Breast epithelium (tissue), 4 donors: ENCODE measurements at regions not wholly inside any gene's neighbourhood (a gene's known extent, or its start where the extent isn't known, plus 50 kb on each side); places are given as distances from the start of the nearest gene placed in this dataset.

Source experiments
- DNase-seq, 2 donors: peaks; one replicate each; pipeline ENCODE4 v3.0.0-alpha.2; 2019; ENCODE audit warnings: low spot score in 2 of 2
- H3K27ac ChIP-seq, 2 donors: fragments of 200-600 bp; sonication (generic) in 1 of 2; one replicate each; pipeline ENCODE4 v1.5.1; 2016 to 2019; ENCODE audit warnings: mild to moderate bottlenecking in 1 of 2
- H3K27me3 ChIP-seq, 2 donors: fragments of 200-600 bp; sonication (generic) in 1 of 2; one replicate each; pipeline versions ENCODE4 v1.5.1 to v1.6.0; 2017 to 2019; ENCODE audit warnings: control low read depth in 1 of 2, mild to moderate bottlenecking in 1 of 2
- H3K36me3 ChIP-seq: fragments of 200-600 bp; one replicate; pipeline ENCODE4 v1.5.1; 2019
- H3K4me1 ChIP-seq, 2 donors: fragments of 200-600 bp; sonication (generic); one replicate each; pipeline ENCODE4 v1.5.1; 2016 to 2019; ENCODE audit warnings: control low read depth in 1 of 2
- H3K4me3 ChIP-seq, 3 donors: fragments of 200-600 bp; sonication (generic); 1 replicate in 2 of 3; 2 replicates in 1 of 3; pipeline ENCODE4 v1.5.1; 2016 to 2019; ENCODE audit warnings: mild to moderate bottlenecking in 3 of 3, moderate library complexity in 2 of 3
- H3K9me3 ChIP-seq, 2 donors: fragments of 200-600 bp; sonication (generic) in 1 of 2; one replicate each; pipeline ENCODE4 v1.5.1; 2016 to 2019; ENCODE audit warnings: control low read depth in 1 of 2
- POLR2A ChIP-seq: fragments of 450-650 bp; IDR thresholded peaks from one replicate; pipeline ENCODE4 v1.6.1; 2016; ENCODE audit warnings: antibody characterized with exemption, mild to moderate bottlenecking, moderate library complexity
- POLR2AphosphoS5 ChIP-seq, 3 donors: sonication (generic); formaldehyde crosslinking; IDR thresholded peaks; one replicate each; pipeline ENCODE4 v1.6.1; 2017; ENCODE audit warnings: antibody characterized with exemption in 3 of 3
- intact Hi-C: fragments of 100-400 bp; cut with DNase I; formaldehyde crosslinking; loops from one replicate; pipeline ENCODE4 v1.15.1; 2023; ENCODE audit warnings: low total_unique reads
- TF ChIP-seq, protein P1 (sequence below), 3 donors: fragments of 450-650 bp; IDR thresholded peaks; one replicate each; pipeline ENCODE4 v1.5.1; 2016 to 2017; ENCODE audit warnings: antibody characterized with exemption in 3 of 3, mild to moderate bottlenecking in 3 of 3, moderate library complexity in 3 of 3

DNA sequence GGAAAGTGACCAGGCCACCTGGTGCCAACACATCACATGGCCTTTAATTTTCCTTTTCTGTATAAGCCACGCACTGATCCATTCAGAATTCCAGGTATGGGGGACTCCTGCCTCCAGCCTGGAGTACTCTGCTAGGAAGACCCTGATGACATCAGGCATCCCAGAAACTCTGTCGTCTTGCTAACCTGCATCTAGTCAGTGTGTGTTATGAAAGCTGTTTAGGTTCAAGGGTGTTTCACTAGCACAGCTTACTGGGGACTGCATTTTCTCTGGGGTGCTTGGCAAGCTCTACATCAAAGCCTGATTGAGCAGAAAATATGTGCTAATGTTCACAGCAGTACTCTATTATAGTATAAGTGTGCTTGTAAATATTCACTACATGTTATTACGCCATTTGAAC lies 100.6 kb upstream of the MGMT start:
- Histone ChIP-seq H3K9me3 (no peaks in the 10 kb centered on the region), H3K27me3 (no peaks in the 10 kb centered on the region), H3K27ac (no peak overlapping the region), H3K4me1 (no peaks in the 10 kb centered on the region), H3K36me3 (no peaks in the 10 kb centered on the region), H3K4me3 (no peak overlapping the region)
- no peak for DNase-seq
- intact Hi-C loops = no loop called here
- TF ChIP-seq, protein P1, sequence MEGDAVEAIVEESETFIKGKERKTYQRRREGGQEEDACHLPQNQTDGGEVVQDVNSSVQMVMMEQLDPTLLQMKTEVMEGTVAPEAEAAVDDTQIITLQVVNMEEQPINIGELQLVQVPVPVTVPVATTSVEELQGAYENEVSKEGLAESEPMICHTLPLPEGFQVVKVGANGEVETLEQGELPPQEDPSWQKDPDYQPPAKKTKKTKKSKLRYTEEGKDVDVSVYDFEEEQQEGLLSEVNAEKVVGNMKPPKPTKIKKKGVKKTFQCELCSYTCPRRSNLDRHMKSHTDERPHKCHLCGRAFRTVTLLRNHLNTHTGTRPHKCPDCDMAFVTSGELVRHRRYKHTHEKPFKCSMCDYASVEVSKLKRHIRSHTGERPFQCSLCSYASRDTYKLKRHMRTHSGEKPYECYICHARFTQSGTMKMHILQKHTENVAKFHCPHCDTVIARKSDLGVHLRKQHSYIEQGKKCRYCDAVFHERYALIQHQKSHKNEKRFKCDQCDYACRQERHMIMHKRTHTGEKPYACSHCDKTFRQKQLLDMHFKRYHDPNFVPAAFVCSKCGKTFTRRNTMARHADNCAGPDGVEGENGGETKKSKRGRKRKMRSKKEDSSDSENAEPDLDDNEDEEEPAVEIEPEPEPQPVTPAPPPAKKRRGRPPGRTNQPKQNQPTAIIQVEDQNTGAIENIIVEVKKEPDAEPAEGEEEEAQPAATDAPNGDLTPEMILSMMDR (IDR thresholded peaks at IDR 0.05) = no peak
- TF ChIP-seq POLR2AphosphoS5 (IDR thresholded peaks at IDR 0.05) (no peak), POLR2A (no peak)

DNA sequence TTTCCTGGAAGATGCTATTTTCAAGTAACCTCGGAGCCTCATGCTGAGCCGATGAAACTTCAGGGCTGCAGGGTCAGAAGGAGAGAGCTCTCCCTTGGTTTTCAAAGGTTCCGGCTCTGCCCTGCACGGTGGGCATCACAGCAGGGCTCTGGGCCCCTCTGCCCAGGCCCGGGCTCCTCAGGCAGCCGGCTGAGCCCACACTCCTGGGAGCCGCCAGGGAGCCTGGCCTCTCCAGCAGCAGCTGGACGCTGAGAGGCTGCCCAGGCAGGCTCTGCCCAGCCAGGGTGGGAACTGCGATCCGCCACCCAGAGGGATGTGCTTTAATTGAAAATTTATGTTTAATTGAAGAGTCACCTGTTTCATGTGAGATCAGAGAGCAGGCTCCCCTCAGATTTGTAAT lies 97.5 kb upstream of the MGMT start:
- no peak overlapping the region for H3K4me3 ChIP-seq
- DNase-seq = no peak
- no peaks in the 10 kb centered on the region for H3K9me3 ChIP-seq
- no peaks in the 10 kb centered on the region for H3K27me3 ChIP-seq
- no peaks in the 10 kb centered on the region for H3K36me3 ChIP-seq
- no peak for TF ChIP-seq POLR2AphosphoS5 (IDR thresholded peaks at IDR 0.05)
- no peak for TF ChIP-seq POLR2A
- TF ChIP-seq, protein P1 (IDR thresholded peaks at IDR 0.05) = no peak
- no peaks in the 10 kb centered on the region for H3K4me1 ChIP-seq
- H3K27ac ChIP-seq = no peak overlapping the region
- intact Hi-C loops = no loop called here

DNA sequence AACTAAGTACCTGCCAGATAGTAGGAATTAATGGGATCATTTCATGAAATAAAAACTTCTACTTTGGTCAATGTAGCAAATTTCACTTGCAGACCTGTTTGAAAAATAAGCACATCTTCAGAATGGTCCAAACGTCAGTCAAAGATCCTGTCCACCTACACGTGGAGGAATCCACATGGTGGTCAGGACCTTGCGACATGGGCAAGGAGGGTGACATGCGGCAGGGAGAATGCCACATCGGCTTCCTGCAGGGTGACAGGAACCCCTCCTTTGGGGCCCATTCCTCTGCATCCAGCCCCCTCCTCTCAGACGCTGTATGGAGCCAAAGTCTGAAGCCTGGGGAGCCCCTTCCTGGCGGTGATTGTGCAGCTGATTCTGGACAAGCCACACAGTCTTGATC lies 95.5 kb upstream of the MGMT start:
- Histone ChIP-seq H3K27me3 (no peaks in the 10 kb centered on the region), H3K27ac (no peak overlapping the region), H3K4me3 (no peak overlapping the region), H3K9me3 (no peaks in the 10 kb centered on the region), H3K4me1 (no peaks in the 10 kb centered on the region), H3K36me3 (no peaks in the 10 kb centered on the region)
- DNase-seq = no peak
- intact Hi-C loops = no loop called here
- TF ChIP-seq POLR2A (no peak), POLR2AphosphoS5 (IDR thresholded peaks at IDR 0.05) (no peak)
- TF ChIP-seq, protein P1 (IDR thresholded peaks at IDR 0.05) = no peak

DNA sequence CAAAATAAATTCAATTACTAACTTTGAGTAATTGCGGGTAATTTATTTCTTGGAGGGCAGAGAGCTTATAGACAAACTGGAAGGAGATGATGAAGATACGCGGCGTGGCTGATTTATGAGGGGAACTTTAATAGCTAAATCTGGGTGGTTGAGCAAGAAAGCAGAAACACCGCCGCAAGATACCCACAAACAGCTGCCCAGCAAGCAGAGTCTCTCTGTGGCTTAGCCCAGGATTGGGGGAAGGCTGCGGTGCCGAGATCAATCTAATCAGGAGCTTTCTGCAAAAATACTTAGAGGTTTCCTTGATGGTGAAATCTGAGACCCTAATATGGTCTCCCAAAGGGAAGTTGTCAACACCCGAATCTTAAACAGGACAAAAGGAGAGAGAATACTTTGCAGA lies 94.9 kb upstream of the MGMT start:
- no peak overlapping the region for H3K27ac ChIP-seq
- no peak for DNase-seq
- no peak overlapping the region for H3K4me3 ChIP-seq
- H3K4me1 ChIP-seq = no peaks in the 10 kb centered on the region
- no peaks in the 10 kb centered on the region for H3K9me3 ChIP-seq
- H3K36me3 ChIP-seq = no peaks in the 10 kb centered on the region
- no peak for TF ChIP-seq POLR2AphosphoS5 (IDR thresholded peaks at IDR 0.05)
- TF ChIP-seq, protein P1 (IDR thresholded peaks at IDR 0.05) = no peak
- TF ChIP-seq POLR2A = no peak
- intact Hi-C loops = no loop called here
- no peaks in the 10 kb centered on the region for H3K27me3 ChIP-seq

DNA sequence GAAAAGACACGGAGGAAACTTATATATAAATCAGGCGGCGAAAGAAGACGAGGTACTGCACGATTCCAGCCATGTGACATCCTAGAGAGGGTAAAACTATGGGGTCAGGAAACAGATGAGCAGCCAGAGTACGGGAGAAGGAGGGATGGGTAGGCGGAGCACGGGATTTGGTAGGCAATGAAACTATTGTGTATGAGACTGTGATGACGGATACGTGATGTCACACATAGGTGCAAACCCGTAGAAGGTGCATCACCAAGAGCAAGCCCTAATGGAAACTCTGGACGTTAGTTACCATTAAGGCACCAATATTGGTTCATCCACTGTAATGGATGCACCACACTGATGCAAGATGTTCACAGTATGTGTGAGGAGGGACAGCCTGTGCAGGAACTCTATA lies 93.8 kb upstream of the MGMT start:
- no peak overlapping the region for H3K4me3 ChIP-seq
- TF ChIP-seq, protein P1 (IDR thresholded peaks at IDR 0.05) = no peak
- no peak for TF ChIP-seq POLR2AphosphoS5 (IDR thresholded peaks at IDR 0.05)
- TF ChIP-seq POLR2A = no peak
- H3K36me3 ChIP-seq = no peaks in the 10 kb centered on the region
- no peaks in the 10 kb centered on the region for H3K9me3 ChIP-seq
- DNase-seq = no peak
- H3K4me1 ChIP-seq = no peaks in the 10 kb centered on the region
- H3K27me3 ChIP-seq = no peaks in the 10 kb centered on the region
- intact Hi-C loops = no loop called here
- no peak overlapping the region for H3K27ac ChIP-seq
